ENCODE measurements at regions not wholly inside any gene's neighbourhood (a gene's known extent, or its start where the extent isn't known, plus 50 kb on each side); places are given as distances from the start of the nearest gene placed in this dataset.

- no peak for DNase-seq
These were observed 304.4 kb downstream of the KCNS3 start for GRCh38 chr2:18182861-18183260.

DNA sequence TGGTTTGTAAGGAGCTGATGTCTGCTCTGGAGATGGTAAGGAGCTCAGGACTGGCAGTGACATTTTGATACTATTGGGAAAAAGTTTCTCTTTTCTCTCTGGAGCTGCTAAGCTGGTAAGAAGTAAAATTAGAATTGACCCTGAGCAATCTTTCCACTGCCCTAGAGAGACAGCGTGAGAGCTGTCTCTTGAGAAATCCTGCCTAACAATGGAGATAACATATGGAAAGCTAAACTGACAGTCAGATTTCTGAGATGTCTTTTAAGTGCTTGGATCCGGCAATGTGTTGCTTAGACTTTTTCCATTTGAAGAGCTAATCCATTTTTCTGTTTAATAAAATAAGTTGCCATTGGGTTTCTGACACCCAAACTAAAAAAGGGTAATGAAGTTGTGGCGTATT, 302.4 kb downstream of the KCNS3 start:
- no peak for DNase-seq

DNA sequence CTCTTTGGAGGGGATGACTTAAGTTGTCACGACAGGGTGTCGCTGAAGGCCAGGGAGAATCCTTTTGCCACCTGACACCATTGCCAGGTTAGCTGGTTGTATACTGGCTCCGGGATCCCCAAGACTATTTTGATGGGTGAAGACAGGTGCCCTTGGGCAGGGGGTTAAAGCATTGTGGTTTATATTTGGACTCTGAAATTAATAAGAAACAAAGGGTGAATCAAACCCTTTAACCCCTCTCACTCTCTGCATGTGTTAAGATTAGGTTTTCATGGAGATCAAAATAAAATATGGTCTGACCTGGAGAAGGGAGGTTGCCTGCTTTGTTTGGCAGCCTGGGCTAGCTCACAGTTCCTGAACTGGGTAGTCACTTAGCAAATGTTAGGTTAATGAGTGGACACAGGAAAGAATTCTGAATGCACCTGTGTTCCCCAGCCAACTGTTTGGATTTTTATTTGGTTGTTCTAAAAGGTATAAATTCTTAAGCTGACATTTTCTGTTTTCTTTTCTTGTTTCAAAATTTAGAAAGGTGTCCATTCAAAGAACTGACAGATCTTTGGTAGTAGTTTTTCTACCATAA, 301.7 kb downstream of the KCNS3 start:
- DNase-seq, result no peak

DNA sequence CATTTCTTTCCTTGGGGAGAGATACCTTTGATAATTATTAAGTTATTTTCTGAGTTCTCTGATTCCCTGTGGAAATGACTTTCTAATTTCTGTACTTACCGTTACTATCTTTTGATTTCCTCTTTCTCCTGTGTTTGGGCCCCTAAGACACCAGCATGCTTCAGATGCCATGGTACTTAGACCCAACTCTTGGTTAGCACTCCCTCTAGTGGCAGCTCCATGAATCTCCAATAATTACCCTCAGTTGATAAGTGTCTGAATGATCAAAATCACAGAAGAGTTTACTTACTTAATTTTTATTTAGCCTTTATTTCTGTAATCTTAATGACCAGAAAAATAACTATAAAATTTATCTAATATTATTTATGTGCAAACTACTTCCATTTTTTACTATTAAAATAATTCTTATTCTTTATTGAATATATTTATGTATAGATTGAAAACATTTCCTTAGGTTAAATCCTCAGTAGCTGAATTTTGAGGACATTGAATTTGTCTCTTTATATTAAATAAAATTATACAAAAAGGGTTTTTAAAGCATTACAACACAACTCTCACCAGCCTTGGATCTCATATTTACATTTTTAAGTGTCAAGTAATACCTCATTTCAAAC, 300.4 kb downstream of the KCNS3 start:
- no peak for DNase-seq

- no peak for DNase-seq
These were observed 298.3 kb downstream of the KCNS3 start for GRCh38 chr2:18176679-18177215.

DNA sequence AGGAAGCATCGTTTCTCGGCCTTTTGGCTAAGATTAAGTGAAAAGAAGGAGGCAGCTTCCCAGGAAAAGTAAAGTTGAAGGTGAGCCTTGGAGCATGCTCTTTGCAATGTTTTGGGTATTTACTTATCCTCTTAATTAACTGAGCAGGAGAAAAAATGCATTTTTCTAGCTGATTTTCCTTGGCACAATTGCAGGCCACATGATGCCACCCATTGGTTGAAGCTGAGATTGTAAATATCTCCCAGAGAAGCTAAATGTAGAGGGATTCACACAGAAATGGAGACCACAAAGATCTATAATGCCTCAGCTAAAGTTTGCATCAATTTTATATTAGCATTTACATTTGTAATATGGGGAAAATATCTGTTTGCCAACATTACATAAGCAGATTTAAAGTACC, 294.1 kb downstream of the KCNS3 start:
- DNase-seq, result no peak

- DNase-seq, result no peak
These were observed 293.0 kb downstream of the KCNS3 start for GRCh38 chr2:18171191-18172139.

- no peak for DNase-seq
These were observed 292.2 kb downstream of the KCNS3 start for GRCh38 chr2:18170642-18171041.

- DNase-seq, result no peak
These were observed 291.4 kb downstream of the KCNS3 start for GRCh38 chr2:18169893-18170175.

GRCh38 chr2:18169121-18169892, 290.8 kb downstream of the KCNS3 start:
- DNase-seq, result no peak

- DNase-seq, result no peak
These were observed 289.4 kb downstream of the KCNS3 start for GRCh38 chr2:18167871-18168270.

DNA sequence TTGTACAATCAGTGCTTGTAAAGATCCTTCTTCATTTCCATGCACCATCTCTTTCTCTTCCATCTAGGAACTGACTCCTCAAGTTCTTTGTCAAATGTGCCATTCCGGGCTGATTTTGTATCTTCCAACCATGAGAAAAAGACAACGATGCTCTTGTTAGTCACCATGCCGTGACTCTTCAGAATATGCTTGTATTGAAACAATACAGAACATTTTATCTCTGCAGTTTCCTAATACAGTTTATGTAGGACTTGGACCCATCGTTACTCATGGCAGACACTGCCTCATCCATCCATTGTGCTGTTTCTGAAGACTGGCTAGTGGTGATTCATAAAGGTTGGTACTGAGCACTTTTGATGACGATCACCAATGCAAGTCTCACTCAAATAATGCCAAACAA, 283.2 kb downstream of the KCNS3 start:
- DNase-seq, result no peak

- DNase-seq, result no peak
These were observed 281.4 kb downstream of the KCNS3 start for GRCh38 chr2:18159896-18160295.

DNA sequence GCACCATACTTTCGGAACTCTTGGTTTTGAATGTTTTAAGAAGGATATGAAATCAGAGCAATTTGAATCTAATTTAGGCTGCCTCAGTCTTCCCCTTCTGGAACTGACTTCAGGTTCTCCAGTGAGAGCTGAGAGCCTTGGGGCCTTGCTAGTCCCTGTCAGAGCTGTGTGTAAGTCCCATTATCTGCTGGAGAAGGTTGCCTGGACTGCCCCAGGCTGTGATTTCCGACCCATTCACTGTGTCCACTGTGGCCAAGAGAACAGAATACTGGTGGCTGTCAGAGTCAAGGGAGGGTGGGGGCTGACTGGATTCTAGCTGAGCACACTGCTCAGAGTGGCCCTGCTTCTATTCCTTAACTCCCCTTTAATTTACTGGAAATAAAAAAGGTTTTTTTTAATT, 278.0 kb downstream of the KCNS3 start:
- DNase-seq, result no peak

DNA sequence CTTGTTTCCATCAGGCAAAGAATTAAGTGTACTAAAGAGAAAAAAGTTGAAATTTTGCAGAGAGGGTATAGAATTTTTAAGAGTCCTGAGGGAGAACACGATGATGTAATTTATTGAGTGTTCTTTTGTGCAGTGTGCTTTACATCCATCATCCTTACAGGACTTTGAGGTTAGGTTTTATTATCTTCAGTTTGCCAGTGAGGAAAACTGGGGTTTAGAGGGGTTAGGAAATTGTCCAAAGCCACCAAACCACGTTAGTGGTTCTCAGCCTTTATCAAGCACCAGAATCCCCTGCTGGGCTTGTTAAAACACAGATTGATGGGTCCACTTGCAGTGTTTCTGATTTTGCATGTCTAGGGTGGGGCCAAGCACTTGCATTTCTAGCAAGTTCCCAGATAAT, 277.5 kb downstream of the KCNS3 start:
- no peak for DNase-seq

DNA sequence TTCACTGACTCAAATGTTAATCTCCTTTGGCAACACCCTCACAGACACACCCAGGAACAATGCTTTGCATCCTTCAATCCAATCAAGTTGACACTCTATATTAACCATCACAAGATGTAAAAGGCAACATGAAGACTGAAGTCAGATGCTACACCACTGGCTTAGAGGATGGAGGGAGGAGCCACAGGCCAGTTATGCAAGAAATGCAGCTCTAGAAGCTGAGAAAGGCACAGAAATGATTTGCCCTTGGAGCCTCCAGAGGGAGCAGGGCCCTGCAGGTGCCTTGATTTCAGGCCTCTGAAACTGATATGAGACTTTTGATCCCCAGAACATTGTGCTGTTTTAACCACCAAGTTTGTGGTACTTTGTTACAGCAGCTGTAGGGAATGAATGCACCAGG, 276.3 kb downstream of the KCNS3 start:
- no peak for DNase-seq

DNA sequence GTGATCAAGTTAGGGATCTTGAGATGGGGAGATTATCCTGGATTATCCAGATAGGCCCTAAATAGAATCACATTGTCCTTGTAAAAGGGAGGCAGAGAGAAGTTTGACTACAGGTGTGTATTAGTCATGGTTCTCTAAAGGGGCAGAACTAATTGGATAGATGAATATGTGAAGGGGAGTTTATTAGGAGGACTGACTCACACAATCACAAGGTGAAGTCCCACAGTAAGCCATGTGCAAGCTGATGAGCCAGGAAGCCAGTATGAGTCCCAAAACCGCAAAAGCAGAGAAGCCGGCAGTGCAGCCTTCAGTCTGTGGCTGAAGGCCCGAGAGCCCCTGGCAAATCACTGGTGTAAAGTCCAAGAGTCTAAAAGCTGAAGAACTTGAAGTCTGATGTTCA, 275.8 kb downstream of the KCNS3 start:
- no peak for DNase-seq

GRCh38 chr2:18153741-18154140, 275.3 kb downstream of the KCNS3 start:
- no peak for DNase-seq

GRCh38 chr2:18151237-18151636, 272.8 kb downstream of the KCNS3 start:
- no peak for DNase-seq

DNA sequence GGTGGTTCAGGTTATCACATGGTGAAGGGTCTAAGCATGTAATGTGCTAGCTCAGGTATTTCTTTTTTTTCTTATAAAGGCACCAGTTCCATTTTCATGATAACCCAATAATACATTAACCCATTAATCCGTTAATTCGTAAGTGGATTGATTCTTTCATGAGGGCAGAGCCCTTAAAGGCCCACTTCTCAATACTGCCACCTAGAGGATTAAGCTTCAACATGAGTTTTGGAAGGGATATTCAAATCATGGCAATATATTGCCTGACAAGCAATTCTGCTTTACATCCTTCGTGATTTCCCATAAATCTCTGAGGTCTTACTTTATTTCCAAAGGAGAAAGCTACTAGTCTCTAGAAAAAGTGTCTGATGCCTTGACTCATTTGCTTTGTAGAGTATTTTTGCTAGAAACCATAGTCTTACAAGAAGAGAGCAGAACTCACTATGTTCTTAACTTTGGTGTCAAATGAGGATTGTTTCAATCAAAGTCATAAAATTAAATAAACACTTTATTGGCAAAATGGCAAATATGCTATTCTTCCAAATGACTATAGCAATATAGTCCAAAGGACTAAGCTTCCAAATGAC, 271.3 kb downstream of the KCNS3 start:
- DNase-seq, result no peak

- DNase-seq, result no peak
These were observed 258.5 kb downstream of the KCNS3 start for GRCh38 chr2:18136881-18137475.

DNA sequence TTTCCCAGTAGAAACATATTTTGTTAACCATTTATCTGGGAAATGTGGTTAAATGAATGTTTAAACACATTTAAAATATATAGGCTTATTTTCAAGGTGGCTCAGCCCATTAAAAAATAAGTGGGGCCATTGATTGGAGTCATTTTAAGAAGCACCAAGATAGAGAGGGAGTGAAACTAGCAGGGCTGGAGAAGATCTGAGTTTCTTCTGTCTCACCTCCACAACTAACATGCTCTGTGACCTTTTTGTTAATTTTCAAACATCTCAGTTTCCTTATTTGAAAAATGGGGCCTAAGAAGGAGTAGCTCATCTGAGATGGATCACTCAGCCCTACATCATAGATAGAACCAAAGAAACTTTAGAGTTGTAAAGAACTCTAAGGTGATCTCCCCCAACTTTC, 254.8 kb downstream of the KCNS3 start:
- DNase-seq, result no peak

All from occipital lobe (tissue), 1 donor.